IMR-90 (cell line): ENCODE measurements at regions not wholly inside any gene's neighbourhood (a gene's known extent, or its start where the extent isn't known, plus 50 kb on each side); places are given as distances from the start of the nearest gene placed in this dataset.

Experiments used
- ATAC-seq: fragments of 200-7000 bp; cut with Tn5 transposase; 2 replicates; pipeline ENCODE4 v1.9.1; 2020; ENCODE audit warnings: low read depth, mild to moderate bottlenecking, moderate library complexity
- BruUV-seq: library from RNA; stranded (reverse); fragments of 400-500 nt; replicated peaks from 2 replicates; lab custom pipeline; 2021; lab: Mats Ljungman, UMichigan
- CTCF ChIA-PET: fragments of 300-600 bp; formaldehyde crosslinking; extraction: SDS; loops from one replicate; lab custom pipeline; 2021; ENCODE audit warnings: antibody characterized with exemption; lab: Yijun Ruan, JAX
- POLR2A ChIA-PET: fragments of 300-600 bp; sonication (Branson Sonifier 250); formaldehyde crosslinking; loops from one replicate; lab custom pipeline; 2022; ENCODE audit warnings: antibody characterized with exemption; ENCODE audit not compliant: unreplicated experiment; lab: Charles Lee
- DNase-seq: peaks from one replicate; pipeline ENCODE4 v3.0.0; 2013
- H2AFZ ChIP-seq: replicated peaks from 2 replicates; pipeline ENCODE3; 2013; ENCODE audit warnings: low read length, mild to moderate bottlenecking; ENCODE audit not compliant: poor library complexity
- H2AK5ac ChIP-seq: 2 replicates; pipeline ENCODE4 v1.6.1; 2013; ENCODE audit warnings: low read depth, low read length, inconsistent platforms
- H2AK9ac ChIP-seq: replicated peaks from 2 replicates; pipeline ENCODE3; 2013; ENCODE audit warnings: mild to moderate bottlenecking, low read depth, low read length, moderate library complexity; ENCODE audit not compliant: poor library complexity
- H2BK120ac ChIP-seq: 2 replicates; pipeline ENCODE4 v1.6.1; 2013; ENCODE audit warnings: low read depth, low read length, inconsistent platforms
- H2BK15ac ChIP-seq: 3 replicates; pipeline ENCODE4 v1.6.1; 2013; ENCODE audit warnings: low read depth, low read length, inconsistent platforms
- H2BK20ac ChIP-seq: 2 replicates; pipeline ENCODE4 v1.6.1; 2013; ENCODE audit warnings: low read depth, mild to moderate bottlenecking, inconsistent platforms, low read length, moderate library complexity
- H2BK5ac ChIP-seq: 2 replicates; pipeline ENCODE4 v1.6.1; 2013; ENCODE audit warnings: mild to moderate bottlenecking, low read depth, low read length, inconsistent platforms; ENCODE audit not compliant: poor library complexity, severe bottlenecking
- H3K14ac ChIP-seq: replicated peaks from 2 replicates; pipeline ENCODE4 v1.6.1; 2013; ENCODE audit warnings: low read depth, low read length, inconsistent platforms
- H3K18ac ChIP-seq: 2 replicates; pipeline ENCODE4 v1.6.1; 2013; ENCODE audit warnings: low read depth, low read length, control low read depth
- H3K23ac ChIP-seq: 2 replicates; pipeline ENCODE4 v1.6.1; 2013; ENCODE audit warnings: low read depth, low read length, inconsistent platforms
- H3K27ac ChIP-seq: 2 replicates; pipeline ENCODE4 v1.5.1; 2013; ENCODE audit warnings: mild to moderate bottlenecking, control low read depth, low read length; ENCODE audit not compliant: insufficient read depth
- H3K27me3 ChIP-seq: 2 replicates; pipeline ENCODE4 v1.6.1; 2013; ENCODE audit warnings: low read length; ENCODE audit not compliant: control insufficient read depth, insufficient read depth
- H3K36me3 ChIP-seq: 2 replicates; pipeline ENCODE4 v1.6.1; 2013; ENCODE audit warnings: low read length, mixed read lengths; ENCODE audit not compliant: control insufficient read depth, insufficient read depth
- H3K4ac ChIP-seq: 2 replicates; pipeline ENCODE4 v1.6.1; 2013; ENCODE audit warnings: low read depth, low read length, inconsistent platforms
- H3K4me1 ChIP-seq: 2 replicates; pipeline ENCODE4 v1.6.1; 2013; ENCODE audit warnings: low read length, mixed read lengths; ENCODE audit not compliant: control insufficient read depth, insufficient read depth
- H3K4me2 ChIP-seq: 2 replicates; pipeline ENCODE4 v1.6.1; 2013; ENCODE audit warnings: low read depth, mild to moderate bottlenecking, control low read depth, low read length, moderate library complexity
- H3K4me3 ChIP-seq: 2 replicates; pipeline ENCODE4 v1.5.1; 2013; ENCODE audit warnings: low read depth, mild to moderate bottlenecking, control low read depth, low read length, moderate library complexity; ENCODE audit not compliant: insufficient read depth
- H3K56ac ChIP-seq: 2 replicates; pipeline ENCODE4 v1.6.1; 2013; ENCODE audit warnings: low read length, inconsistent platforms; ENCODE audit not compliant: insufficient read depth; ENCODE audit errors: extremely low read depth
- H3K79me1 ChIP-seq, 2 experiments: 2 replicates each; pipeline ENCODE4 v1.6.1; 2013; ENCODE audit warnings: low read length in 2 of 2, inconsistent platforms in 1 of 2, low read depth in 1 of 2
- H3K9ac ChIP-seq: 2 replicates; pipeline ENCODE4 v1.6.1; 2013; ENCODE audit warnings: low read depth, low read length, control low read depth
- H3K9me1 ChIP-seq: 2 replicates; pipeline ENCODE4 v1.6.1; 2013; ENCODE audit warnings: low read length, inconsistent platforms; ENCODE audit not compliant: insufficient read depth
- H3K9me3 ChIP-seq: 2 replicates; pipeline ENCODE4 v1.6.1; 2013; ENCODE audit warnings: low read length; ENCODE audit not compliant: control insufficient read depth, insufficient read depth
- H4K20me1 ChIP-seq: 2 replicates; pipeline ENCODE4 v1.6.1; 2013; ENCODE audit warnings: low read length, inconsistent platforms; ENCODE audit not compliant: insufficient read depth
- H4K5ac ChIP-seq: 2 replicates; pipeline ENCODE4 v1.6.1; 2013; ENCODE audit warnings: mild to moderate bottlenecking, low read depth, low read length, control low read depth
- H4K8ac ChIP-seq, 2 experiments: 2 replicates each; pipeline ENCODE4 v1.6.1; 2013; ENCODE audit warnings: low read depth in 2 of 2, low read length in 2 of 2, control low read depth in 1 of 2, inconsistent platforms in 1 of 2
- H4K91ac ChIP-seq: 2 replicates; pipeline ENCODE4 v1.6.1; 2013; ENCODE audit warnings: low read depth, low read length, inconsistent platforms; ENCODE audit not compliant: insufficient read depth
- BHLHE40 ChIP-seq: fragments of 150-350 bp; IDR thresholded peaks from 2 replicates; pipeline ENCODE4 v1.6.1; 2016; ENCODE audit warnings: mild to moderate bottlenecking, low read depth, low read length
- MAZ ChIP-seq: IDR thresholded peaks from 2 replicates; pipeline ENCODE4 v1.6.1; 2012; ENCODE audit warnings: low read depth, mild to moderate bottlenecking, low read length, improper control_type of control experiment, moderate library complexity, borderline replicate concordance
- POLR2A ChIP-seq: IDR thresholded peaks from 2 replicates; pipeline ENCODE4 v1.6.1; 2012; ENCODE audit warnings: mild to moderate bottlenecking, low read depth, low read length
- RAD21 ChIP-seq: IDR thresholded peaks from 2 replicates; pipeline ENCODE4 v1.6.1; 2012; ENCODE audit warnings: low read length, improper control_type of control experiment
- RCOR1 ChIP-seq: IDR thresholded peaks from 2 replicates; pipeline ENCODE4 v1.6.1; 2012; ENCODE audit warnings: mild to moderate bottlenecking, low read length, improper control_type of control experiment; ENCODE audit not compliant: insufficient replicate concordance
- WGBS, 2 experiments: methylation state at CpG; one replicate each; pipeline versions ENCODE4 v1.1.5 to v1.1.7; 2013; ENCODE audit warnings: missing lambda C conversion rate in 2 of 2; ENCODE audit not compliant: insufficient read length in 1 of 2; ENCODE audit errors: extremely low coverage in 2 of 2; 5-methylcytosine and 5-hydroxymethylcytosine counted together
- dilution Hi-C: fragments of 300-500 bp; cut with HindIII; formaldehyde crosslinking; loops from one replicate; pipeline ENCODE4 v1.14.3; 2018; ENCODE audit warnings: low sequenced_read_pairs; ENCODE audit not compliant: unreplicated experiment
- in situ Hi-C: fragments of 300-500 bp; cut with MboI; formaldehyde crosslinking; loops from 3 replicates; pipeline ENCODE4 v1.14.3; 2019; ENCODE audit warnings: low sequenced_read_pairs, inconsistent platforms, mixed read lengths
- intact Hi-C: fragments of 100-400 bp; cut with micrococcal nuclease; formaldehyde crosslinking; loops from 2 replicates; pipeline ENCODE4 v1.10.0; 2022
- TF ChIP-seq, protein P1 (sequence below): fragments of 150-350 bp; IDR thresholded peaks from 2 replicates; pipeline ENCODE4 v1.6.1; 2017; ENCODE audit warnings: mild to moderate bottlenecking, antibody characterized with exemption, low read length, low read depth

- H3K4me3 ChIP-seq: no peak overlapping the region
- H2BK15ac ChIP-seq: no peak overlapping the region
- no peaks in the 10 kb centered on the region for H4K20me1 ChIP-seq
- H3K9me3 ChIP-seq: no peaks in the 10 kb centered on the region
- no peak overlapping the region for H2AFZ ChIP-seq
- H4K8ac ChIP-seq: no peak overlapping the region
- ATAC-seq (no peak), DNase-seq (no peak)
- H2AK5ac ChIP-seq: no peak overlapping the region
- no peak overlapping the region for H2BK5ac ChIP-seq
- H3K4ac ChIP-seq: no peak overlapping the region
- TF ChIP-seq MAZ (no peak), POLR2A (no peak), RAD21 (no peak), BHLHE40 (no peak), RCOR1 (no peak)
- TF ChIP-seq, protein P1, sequence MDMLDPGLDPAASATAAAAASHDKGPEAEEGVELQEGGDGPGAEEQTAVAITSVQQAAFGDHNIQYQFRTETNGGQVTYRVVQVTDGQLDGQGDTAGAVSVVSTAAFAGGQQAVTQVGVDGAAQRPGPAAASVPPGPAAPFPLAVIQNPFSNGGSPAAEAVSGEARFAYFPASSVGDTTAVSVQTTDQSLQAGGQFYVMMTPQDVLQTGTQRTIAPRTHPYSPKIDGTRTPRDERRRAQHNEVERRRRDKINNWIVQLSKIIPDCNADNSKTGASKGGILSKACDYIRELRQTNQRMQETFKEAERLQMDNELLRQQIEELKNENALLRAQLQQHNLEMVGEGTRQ: no peak
- in situ Hi-C loops (no loop called here), intact Hi-C loops (no loop called here), dilution Hi-C loops (no loop called here)
- H3K9ac ChIP-seq: no peak overlapping the region
- H2BK20ac ChIP-seq: no peak overlapping the region
- peaks cover 6% of the 10 kb centered on the region for H3K4me1 ChIP-seq
- H3K27me3 ChIP-seq: no peaks in the 10 kb centered on the region
- no peak overlapping the region for H3K14ac ChIP-seq
- H3K4me2 ChIP-seq: no peak overlapping the region
- no peak overlapping the region for H4K5ac ChIP-seq
- no peaks in the 10 kb centered on the region for H3K79me1 ChIP-seq
- H2BK120ac ChIP-seq: no peak overlapping the region
- no peak overlapping the region for H3K23ac ChIP-seq
- no peak overlapping the region for H3K18ac ChIP-seq
- POLR2A ChIA-PET: no interaction called here
- no peak overlapping the region for H4K91ac ChIP-seq
- H3K9me1 ChIP-seq: 0 out of 2 replicates have a peak, but pooled peaks cover 3% of the 10 kb centered on the region
- CTCF ChIA-PET: no interaction called here
- no peak overlapping the region for H3K56ac ChIP-seq
- no peaks in the 10 kb centered on the region for H3K36me3 ChIP-seq
- no peak overlapping the region for H2AK9ac ChIP-seq
- no peak overlapping the region for H3K27ac ChIP-seq
- WGBS, 2 experiments: 78% methylated on average over 1 of the region's 1 CpG; no CpG with 5 or more reads in 1 of the 2 experiments
- no TSS peak for BruUV-seq
Measured at GRCh38 chrX:150052226-150052625, 113.9 kb upstream of the EOLA2 start.
